Adrenal gland (tissue), 5 donors: ENCODE measurements at regions not wholly inside any gene's neighbourhood (a gene's known extent, or its start where the extent isn't known, plus 50 kb on each side); places are given as distances from the start of the nearest gene placed in this dataset.

Source experiments
- CTCF ChIP-seq, 6 experiments: fragments of 450-650 bp in 4 of 6; fragments of 200-600 bp in 2 of 6; sonication (generic) in 1 of 6; IDR thresholded peaks; 1 replicate in 5 of 6; 2 replicates in 1 of 6; pipeline versions ENCODE4 v1.5.1 to v1.8.0; 2016 to 2021; ENCODE audit warnings: antibody characterized with exemption in 6 of 6, mild to moderate bottlenecking in 2 of 6, moderate library complexity in 1 of 6
- POLR2A ChIP-seq, 2 donors: fragments of 450-650 bp; IDR thresholded peaks; one replicate each; pipeline ENCODE4 v1.6.1; 2017; ENCODE audit warnings: antibody characterized with exemption in 2 of 2, mild to moderate bottlenecking in 2 of 2, moderate library complexity in 1 of 2
- donor health status: DM: no; HTN: no; CAD: no.

- TF ChIP-seq CTCF (IDR thresholded peaks at IDR 0.05) (no peak), POLR2A (IDR thresholded peaks at IDR 0.05) (no peak)
Observed at GRCh38 chr5:29462241-29462640, 1731.2 kb upstream of the CDH6 start.
